Activated T-cell treated with anti-CD3 and anti-CD28 coated beads, Interleukin-2, amount 50 U/mL, for 1 hour (primary cell): ENCODE measurements at regions not wholly inside any gene's neighbourhood (a gene's known extent, or its start where the extent isn't known, plus 50 kb on each side); places are given as distances from the start of the nearest gene placed in this dataset.
"Not testable (repeated sequence)": the region's sequence is repeated elsewhere in the genome, so short reads cannot be mapped to it uniquely, and the experiment has no call there.

Experiments
- DNase-seq: peaks from one replicate; pipeline ENCODE4 v3.0.0-alpha.2; 2020

DNA sequence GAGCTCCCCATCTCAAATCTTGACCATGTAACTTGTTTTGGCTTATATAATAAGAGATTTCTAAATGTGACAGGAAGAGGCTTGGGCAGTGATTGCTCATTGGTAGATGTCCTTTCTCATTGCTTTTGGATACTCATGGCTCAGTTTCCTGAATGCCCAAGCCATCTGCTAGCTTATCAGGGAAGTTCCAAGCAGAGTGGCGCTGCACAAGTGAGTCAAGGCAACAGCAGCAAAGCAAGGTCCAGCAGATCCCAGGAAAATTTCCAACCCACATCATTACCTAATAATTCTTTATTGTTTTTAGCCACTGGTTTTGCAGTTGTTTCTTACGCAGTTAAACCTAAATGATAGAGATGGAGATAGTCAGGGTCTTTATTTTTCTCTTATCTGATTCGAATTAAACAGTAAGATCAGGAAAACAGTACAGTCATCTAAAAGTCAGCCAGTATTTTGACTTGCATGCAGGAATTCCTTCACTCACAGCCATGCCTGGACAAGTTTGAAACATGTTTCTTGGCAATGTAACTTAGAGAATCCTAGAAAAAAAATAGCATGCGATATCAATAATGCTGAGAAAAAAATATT lies 349.7 kb upstream of the TMEFF2 start:
- DNase-seq, result no peak

DNA sequence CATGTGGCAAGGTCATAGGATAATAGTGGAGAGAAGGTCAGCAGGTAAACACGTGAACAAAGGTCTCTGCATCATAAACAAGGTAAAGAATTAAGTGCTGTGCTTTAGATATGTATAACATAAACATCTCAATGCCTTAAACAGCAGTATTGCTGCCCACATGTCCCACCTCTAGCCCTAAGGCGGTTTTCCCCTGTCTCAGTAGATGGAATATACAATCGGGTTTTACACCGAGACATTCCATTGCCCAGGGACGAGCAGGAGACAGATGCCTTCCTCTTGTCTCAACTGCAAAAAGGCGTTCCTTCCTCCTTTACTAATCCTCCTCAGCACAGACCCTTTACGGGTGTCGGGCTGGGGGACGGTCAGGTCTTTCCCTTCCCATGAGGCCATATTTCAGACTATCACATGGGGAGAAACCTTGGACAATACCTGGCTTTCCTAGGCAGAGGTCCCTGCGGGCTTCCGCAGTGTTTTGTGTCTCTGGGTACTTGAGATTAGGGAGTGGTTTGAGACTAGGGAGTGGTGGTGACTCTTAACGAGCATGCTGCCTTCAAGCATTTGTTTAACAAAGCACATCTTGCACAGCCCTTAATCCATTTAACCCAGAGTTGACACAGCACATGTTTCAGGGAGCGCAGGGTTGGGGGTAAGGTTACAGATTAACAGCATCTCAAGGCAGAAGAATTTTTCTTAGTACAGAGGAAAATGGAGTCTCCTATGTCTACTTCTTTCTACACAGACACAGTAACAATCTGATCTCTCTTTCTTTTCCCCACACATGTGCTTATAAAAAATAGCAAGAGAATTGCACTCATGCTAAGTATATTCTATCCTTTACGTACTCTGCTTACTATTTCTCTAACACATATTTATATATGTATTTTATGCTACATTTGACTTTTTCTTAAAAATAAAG lies 347.7 kb upstream of the TMEFF2 start:
- not testable (repeated sequence) for DNase-seq

DNA sequence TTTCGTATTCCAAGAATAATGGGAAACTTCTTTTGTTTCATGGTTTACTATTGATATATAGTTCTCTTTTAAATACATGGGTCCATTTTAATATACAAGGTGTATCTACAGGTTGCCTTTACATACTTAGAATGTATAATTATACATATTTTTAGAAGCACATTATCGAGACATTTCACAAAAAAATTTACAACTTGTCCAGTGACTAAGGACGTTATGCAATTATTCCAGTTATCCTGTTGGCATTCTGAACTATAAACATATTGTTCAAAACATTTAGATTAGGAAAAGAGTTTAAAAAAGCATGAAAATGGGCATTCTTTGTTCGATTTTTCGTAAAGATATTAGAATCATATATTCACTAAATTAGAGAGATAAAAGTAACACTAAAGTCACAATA lies 344.6 kb upstream of the TMEFF2 start:
- DNase-seq, result no peak

DNA sequence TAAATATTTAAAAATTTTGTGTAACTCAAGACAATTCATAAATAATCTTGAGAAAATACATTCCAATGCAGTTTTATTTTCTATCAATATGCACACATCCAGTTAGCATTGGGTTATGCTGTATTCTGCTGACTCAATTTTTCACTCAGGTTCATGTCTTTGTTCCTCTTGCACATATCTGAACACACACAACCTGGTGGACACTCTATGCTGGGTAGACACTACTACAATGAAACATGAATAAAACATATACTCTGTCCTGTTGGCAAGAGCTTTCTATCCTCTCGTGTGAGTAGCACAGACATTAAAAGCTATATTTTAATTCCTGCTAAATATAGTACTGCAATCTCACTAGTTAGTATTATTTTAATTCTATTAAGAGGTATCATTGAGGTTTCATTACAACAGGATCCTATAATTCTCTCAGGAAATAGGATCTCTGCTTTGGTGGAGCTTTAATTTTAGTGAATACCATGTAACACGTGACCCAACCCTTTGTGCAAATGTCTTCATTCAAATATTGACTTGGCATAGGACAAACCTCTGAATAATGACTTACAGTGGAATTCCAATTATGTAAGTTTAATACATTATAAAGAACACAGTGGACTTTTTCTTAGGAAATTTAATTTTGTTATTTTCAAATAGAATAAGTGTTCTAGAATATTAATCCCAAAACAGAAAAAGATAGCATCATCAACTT lies 342.3 kb upstream of the TMEFF2 start:
- DNase-seq, result no peak

DNA sequence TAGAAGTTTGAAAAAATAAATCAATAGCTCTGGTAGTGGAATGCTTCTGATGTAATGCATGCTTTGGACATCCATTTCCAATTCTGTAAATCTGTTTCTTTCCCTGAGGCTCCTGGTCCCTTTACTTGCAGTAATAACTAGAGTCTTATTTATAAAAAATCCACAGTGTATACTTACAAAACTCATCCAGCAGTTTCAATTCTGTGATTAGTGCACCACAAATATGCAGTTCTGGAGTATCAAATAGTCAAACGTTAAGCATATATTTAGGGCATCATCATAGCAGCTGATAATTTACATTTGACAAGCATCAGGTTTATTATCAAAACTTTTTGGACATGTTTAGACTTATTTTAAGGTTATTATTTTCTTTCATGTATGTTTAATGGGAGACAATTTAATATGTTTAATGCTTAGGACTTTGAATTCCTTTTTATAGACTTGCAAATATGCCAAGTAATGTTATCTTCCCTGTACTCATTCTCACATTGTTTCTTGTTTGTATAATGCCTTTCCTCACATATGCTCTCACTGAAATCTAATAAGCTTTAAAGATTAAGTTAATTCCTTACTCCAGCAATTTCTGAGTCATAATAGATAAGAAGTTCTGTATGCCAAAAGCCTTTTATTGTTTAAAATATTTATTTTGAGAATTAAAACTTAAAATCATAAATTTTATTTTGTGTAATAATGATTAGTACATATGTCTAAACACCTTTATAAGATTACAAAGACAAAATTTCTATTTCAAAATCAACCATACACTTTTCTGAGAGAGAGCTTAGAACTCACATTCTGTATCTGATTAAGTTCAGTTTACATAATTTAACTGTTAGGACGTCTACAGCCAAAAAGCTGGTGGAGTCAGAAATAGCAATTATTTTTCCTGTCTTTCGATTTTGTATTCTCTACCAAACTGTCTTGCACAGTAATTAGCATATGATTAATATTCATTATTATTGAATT lies 341.5 kb upstream of the TMEFF2 start:
- no peak for DNase-seq

DNA sequence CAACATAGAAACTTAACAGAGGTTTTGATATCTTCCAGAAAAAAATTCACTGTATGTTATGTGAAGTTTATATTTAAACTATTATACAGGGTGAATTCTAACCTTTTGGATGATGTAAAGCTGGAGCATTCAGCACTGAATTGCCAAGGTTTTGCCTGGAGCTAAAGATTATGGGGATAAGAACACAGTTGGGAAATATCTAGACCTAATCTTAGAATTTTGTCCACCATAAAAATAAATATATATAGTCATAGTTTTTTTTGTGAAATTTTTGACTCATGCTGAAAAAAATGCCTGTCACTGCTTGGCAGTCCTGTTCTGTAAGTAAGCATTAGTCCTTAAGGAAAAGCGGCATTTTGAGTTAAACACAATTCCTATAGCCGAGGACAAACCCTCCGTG lies 339.3 kb upstream of the TMEFF2 start:
- no peak for DNase-seq

DNA sequence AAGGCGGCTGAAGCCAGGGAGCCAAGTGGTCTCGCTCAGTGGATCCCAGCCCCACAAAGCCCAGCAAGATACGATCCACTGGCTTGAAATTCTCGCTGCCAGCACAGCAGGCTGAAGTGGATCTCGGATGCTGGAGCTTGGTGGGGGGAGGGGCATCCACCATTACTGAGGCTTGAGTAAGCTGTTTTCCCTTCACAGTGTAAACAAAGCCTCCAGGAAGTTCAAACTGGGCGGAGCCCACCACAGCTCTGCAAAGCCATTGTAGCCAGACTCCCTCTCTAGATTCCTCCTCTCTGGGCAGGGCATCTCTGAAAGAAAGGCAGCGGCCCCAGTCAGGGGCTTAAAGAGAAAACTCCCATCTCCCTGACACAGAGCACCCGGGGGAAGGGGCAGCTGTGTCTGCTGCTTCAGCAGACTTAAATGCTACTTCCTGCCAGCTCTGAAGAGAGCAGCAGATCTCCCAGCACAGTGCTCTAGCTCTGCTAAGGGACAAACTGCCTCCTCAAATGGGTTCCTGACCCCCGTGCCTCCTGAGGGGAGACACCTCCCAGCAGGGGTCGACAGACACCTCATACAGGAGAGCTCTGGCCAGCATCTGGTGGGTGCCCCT lies 330.0 kb upstream of the TMEFF2 start:
- DNase-seq, result not testable (repeated sequence)

DNA sequence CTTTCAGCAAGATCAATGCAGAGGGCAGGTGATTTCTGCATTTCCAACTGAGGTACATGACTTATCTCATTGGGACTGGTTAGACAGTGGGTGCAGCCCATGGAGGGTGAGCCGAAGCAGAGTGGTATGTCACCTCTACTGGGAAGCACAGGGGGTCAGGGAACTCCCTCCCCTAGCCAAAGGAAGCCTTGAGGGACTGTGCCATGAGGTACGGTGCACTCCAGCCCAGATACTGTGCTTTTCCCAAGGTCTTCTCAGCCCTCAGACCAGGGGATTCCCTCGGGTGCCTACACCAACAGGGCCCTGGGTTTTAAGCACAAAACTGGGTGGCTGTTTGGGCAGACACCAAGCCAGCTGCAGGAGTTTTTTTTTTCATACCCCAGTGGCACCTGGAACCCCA lies 329.5 kb upstream of the TMEFF2 start:
- not testable (repeated sequence) for DNase-seq

DNA sequence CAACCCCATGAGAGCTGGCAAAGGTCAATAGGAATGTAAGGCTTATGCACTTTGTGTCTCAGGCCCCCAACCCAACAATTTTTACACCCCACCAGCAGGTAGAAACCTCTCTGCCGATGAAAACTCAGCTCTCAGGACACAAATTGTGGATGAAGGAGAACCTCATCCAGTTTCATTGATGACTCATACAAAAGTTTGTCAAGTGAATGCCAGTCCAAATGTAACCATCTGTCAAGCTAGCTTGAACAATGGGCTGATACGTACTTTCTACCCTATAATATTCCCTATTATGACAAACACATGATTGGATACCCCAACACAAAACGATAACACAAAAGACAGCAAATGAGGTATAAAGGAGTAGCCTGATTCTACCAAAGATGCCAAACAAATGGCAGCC lies 321.2 kb upstream of the TMEFF2 start:
- no peak for DNase-seq

DNA sequence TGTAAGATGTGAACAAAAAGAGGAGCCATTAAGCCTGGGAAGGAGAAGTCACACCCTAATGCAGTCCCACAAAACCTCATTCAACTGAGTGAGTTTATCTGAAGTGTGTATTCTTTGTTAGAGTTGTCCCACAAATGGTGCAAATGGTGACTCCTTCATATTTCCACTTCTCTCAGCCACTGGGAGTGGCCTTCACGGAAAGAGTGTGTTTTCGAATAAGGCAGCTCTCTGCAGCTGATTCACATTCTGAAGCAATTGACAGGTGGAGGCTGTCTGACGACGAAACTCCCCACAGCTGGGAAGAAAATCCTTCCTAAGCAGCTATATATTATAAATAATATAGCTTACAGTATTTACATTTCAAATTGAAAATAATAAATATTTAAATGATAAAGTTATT lies 318.8 kb upstream of the TMEFF2 start:
- no peak for DNase-seq

DNA sequence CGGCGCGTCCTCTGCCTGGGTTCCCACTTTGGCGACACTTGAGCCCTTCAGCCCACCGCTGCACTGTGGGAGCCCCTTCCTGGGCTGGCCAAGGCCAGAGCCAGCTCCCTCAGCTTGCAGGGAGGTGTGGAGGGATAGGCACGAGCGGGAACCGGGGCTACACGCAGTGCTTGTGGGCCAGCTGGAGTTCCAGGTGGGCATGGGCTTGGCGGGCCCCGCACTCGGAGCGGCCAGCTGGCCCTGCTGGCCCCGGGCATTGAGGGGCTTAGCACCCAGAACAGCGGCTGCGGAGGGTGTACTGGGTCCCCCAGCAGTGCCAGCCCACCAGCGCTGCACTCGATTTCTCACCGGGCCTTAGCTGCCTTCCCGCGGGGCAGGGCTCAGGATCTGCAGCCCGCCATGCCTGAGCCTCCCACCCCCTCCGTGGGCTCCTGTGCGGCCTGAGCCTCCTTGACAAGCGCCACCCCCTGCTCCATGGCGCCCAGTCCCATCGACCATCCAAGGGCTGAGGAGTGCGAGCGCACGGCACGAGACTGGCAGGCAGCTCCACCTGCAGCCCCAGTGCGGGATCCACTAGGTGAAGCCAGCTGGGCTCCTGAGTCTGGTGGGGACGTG lies 313.2 kb upstream of the TMEFF2 start:
- not testable (repeated sequence) for DNase-seq

DNA sequence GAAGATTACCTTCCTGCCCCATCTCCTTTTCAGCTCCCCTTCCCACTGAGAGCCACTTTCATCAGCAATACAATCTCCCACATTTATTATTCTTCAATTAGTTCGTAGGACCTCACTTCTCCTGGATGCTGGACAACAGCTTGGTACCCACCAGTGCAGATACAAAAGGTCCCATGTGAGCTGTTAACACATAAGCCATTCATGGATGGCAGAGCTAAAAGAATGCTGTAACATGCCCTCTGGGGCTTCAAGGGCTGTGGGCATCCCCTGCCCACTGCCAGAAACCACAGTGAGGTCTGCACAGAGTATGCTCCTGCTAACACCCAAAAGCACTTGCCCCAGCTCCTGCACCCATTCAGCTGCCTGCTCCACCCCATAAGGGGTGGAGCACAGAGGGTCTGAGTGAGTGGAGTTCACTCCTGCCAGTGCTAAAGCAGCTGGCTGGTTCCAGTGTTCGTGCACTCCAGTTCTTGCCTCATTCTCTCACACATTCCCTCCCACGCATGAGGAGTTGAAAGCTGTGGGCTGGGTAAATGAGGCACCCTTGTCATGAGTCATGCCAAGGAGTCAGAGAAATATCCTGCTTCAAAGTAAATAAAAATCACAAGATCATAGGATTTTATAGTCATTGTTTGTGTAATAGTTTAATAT lies 305.9 kb upstream of the TMEFF2 start:
- no peak for DNase-seq

DNA sequence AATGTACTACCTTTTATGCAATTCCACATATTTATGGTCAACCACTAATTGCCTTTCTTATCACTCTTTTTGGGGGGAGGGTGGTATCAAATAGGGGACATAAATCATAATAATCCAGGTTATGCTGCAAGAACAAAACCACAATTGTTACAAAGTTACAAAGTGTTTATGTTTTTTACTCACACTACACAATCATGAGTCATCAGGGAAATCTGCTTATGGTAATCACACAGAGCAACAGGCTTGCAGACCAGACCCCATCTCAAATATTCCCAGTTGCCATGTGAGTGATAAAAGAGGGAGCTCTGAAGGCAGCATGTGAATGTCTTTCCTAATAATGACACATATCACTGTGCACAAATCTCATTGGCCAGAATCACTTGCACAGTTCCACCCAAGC lies 304.7 kb upstream of the TMEFF2 start:
- DNase-seq, result no peak

DNA sequence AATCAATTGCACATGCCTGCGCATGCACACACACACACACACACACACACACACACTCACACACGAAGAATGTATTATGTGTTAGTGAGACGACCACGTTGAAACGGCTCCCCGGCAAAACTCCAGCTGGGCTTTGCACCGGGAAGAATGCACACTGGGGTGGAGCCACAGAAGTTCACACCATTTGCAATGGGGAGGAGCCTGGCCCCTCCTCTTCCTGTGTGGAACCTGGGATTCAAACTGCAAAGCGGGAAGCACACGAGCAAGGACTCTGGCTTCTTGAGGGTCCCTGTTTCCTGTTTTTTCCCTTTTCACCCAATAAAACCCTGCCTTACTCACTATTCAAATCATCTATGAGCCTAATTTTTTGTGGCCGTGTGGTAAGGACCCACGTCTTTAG lies 304.0 kb upstream of the TMEFF2 start:
- DNase-seq, result no peak

DNA sequence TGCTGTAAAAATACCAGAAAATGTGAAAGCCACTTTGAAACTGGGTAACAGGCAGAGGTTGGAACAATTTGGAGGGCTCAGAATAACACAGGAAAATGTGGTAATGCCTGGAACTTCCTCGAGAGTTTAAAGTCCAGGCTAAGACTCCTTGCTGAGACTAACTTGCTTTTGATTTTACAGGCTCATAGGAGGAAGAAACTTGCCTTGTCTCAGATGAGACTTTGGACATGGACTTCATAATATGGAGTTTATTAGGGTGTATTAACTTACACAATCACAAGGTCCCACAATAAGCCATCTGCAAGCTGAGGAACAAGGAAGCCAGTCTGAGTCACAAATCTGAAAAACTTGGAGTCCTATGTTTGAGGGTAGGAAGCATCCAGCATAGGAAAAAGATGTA lies 293.4 kb upstream of the TMEFF2 start:
- DNase-seq, result not testable (repeated sequence)

DNA sequence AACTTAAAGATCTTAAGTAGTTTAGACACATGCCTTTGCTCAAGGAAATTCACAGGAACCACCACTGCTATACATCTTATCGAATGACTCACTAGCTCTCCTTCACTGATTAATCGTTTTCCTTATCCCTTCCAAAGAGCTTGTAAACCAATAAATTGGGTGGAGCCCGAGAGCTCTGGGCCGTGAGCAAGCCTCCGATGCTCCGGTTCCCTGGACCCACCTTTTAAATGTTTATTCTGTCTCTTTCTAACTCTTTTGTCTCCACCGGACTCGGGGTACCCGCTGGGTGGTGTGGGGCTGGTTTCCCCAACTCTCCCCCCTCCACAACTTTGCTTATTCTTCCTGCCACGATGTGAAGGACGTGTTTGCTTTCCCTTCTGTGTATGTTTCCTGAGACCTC lies 292.9 kb upstream of the TMEFF2 start:
- DNase-seq, result no peak

DNA sequence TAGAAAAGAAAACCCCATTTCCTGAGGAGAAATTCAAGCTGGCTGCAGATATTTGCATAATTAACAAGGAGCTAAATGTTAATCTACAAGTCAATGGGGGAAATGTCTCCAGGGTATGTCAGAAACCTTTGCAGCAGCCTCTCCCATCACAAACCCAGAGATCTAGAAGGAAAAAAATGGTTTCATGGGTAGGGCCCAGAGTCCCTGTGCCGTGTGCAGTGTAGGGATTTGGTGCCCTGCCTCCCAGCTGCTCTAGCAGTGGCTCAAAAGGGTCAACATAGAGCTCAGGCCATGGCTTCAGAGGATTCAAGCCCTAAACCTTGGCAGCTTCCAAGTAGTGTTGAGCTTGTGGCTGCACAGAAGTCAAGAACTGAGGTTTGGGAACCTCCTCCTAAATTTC lies 290.2 kb upstream of the TMEFF2 start:
- no peak for DNase-seq

DNA sequence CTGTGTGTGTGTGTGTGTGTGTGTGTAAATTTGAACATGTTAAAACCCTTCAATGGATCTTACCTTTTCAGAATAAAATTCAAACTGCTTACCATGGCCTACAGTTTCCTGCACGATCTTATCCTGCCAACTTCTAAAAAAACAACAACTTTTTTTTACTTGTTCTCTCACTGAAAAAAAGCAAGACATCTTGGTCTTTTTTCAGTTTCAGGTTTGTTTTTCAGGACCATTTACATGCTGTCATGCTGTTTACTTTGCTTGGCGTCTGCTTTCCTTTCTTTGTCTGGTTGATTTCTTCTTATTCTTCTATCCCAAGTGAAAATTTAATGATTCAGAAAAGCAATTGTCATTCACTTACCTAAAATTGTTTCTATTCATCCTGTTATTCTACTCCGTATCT lies 286.3 kb upstream of the TMEFF2 start:
- no peak for DNase-seq

DNA sequence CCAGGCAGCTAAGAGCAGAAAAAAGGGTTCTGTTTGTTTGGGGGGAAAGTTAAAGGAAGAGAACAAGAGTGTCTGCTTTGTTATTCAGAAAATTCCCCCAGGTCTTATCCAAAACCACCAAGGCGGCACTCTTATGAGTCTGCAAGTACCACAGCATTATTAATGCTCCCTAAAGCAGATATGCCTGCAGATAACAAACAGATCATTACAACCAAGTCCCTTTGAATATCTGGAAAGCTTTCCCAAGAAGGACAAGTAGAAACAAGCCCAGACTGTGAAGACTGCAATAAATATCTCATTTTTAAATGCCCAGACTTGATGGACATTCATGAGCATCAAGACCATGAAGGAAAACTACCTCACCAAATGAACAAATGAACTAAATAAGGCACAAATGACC lies 278.6 kb upstream of the TMEFF2 start:
- no peak for DNase-seq

DNA sequence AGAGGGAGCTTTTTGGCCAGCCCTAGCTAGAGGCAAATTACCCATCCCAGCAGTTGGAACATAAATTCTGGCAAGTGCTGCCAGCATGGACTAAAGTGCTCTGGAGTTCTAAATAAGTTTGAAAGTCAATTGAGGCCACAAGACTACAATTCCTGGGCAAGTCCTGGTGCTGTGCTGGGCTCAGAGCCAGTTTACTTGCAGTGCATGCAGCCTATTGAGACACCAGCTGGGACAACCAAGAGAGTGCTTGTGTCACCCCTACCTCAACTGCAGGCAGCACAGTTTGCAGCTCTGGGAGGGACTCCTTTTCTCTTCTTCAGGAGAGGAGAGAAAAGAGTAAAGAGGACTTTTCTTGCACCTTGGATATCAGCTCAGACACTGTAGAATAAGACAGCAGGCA lies 277.2 kb upstream of the TMEFF2 start:
- DNase-seq, result no peak

DNA sequence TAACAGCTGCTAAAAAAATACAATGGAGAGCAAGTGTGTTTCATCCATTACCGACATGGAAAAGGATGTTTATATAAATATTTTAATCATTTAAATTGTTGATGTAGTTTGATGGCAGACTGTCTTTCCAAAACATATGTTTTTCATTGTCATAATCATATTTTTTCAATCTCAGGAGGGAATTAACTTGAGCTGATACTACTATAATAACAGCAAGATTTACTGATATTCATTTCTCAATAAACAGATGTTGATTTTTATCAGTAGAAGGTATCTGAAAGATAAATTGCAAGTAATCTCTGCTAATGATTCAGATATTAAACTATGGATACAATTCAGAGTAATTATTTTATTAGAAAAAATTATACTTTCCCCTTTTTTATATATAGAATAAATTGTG lies 274.9 kb upstream of the TMEFF2 start:
- no peak for DNase-seq
